HG02571 (cell line): ENCODE measurements at regions not wholly inside any gene's neighbourhood (a gene's known extent, or its start where the extent isn't known, plus 50 kb on each side); places are given as distances from the start of the nearest gene placed in this dataset.

Source experiments
- ATAC-seq: cut with Tn5 transposase; IDR thresholded peaks from one replicate; pipeline ENCODE4 v1.9.1; 2021; ENCODE audit warnings: mild to moderate bottlenecking, moderate library complexity; ENCODE audit not compliant: unreplicated experiment

GRCh38 chr3:34276342-34276741 is 477.9 kb downstream of the PDCD6IP start:
- ATAC-seq = no peak

GRCh38 chr3:34277110-34277509 is 478.7 kb downstream of the PDCD6IP start:
- no peak for ATAC-seq

GRCh38 chr3:34279901-34280300 is 481.5 kb downstream of the PDCD6IP start:
- no peak for ATAC-seq

GRCh38 chr3:34283751-34284150 is 485.3 kb downstream of the PDCD6IP start:
- ATAC-seq = no peak

GRCh38 chr3:34284959-34285826 is 486.8 kb downstream of the PDCD6IP start:
- no peak for ATAC-seq

- ATAC-seq = no peak
Measured at GRCh38 chr3:34285827-34286188, 487.4 kb downstream of the PDCD6IP start.

GRCh38 chr3:34292605-34293300 is 494.3 kb downstream of the PDCD6IP start:
- no peak for ATAC-seq

- no peak for ATAC-seq
Measured at GRCh38 chr3:34294240-34294639, 495.8 kb downstream of the PDCD6IP start.

GRCh38 chr3:34296796-34297195 is 498.4 kb downstream of the PDCD6IP start:
- no peak for ATAC-seq

GRCh38 chr3:34298653-34299052 is 500.2 kb downstream of the PDCD6IP start:
- no peak for ATAC-seq

GRCh38 chr3:34300621-34301020 is 502.2 kb downstream of the PDCD6IP start:
- ATAC-seq = no peak

- ATAC-seq = no peak
Measured at GRCh38 chr3:34301313-34301712, 502.9 kb downstream of the PDCD6IP start.

- ATAC-seq = no peak
Measured at GRCh38 chr3:34305266-34305665, 506.8 kb downstream of the PDCD6IP start.

- no peak for ATAC-seq
Measured at GRCh38 chr3:34312684-34313083, 514.3 kb downstream of the PDCD6IP start.

GRCh38 chr3:34319881-34320280 is 521.5 kb downstream of the PDCD6IP start:
- ATAC-seq = no peak

- ATAC-seq = peak; percentile 91
Measured at GRCh38 chr3:34323517-34323916, 525.1 kb downstream of the PDCD6IP start.

- ATAC-seq = no peak
Measured at GRCh38 chr3:34346656-34347055, 548.2 kb downstream of the PDCD6IP start.

GRCh38 chr3:34351882-34352777 is 553.7 kb downstream of the PDCD6IP start:
- no peak for ATAC-seq

GRCh38 chr3:34352778-34353331 is 554.4 kb downstream of the PDCD6IP start:
- ATAC-seq = no peak

GRCh38 chr3:34357461-34357860 is 559.0 kb downstream of the PDCD6IP start:
- ATAC-seq = no peak

- ATAC-seq = no peak
Measured at GRCh38 chr3:34359064-34359463, 560.6 kb downstream of the PDCD6IP start.
